ENCODE measurements at regions not wholly inside any gene's neighbourhood (a gene's known extent, or its start where the extent isn't known, plus 50 kb on each side); places are given as distances from the start of the nearest gene placed in this dataset.
"Not testable (repeated sequence)": the region's sequence is repeated elsewhere in the genome, so short reads cannot be mapped to it uniquely, and the experiment has no call there.

GRCh38 chr5:162811071-162811470 is 626.3 kb upstream of the CCNG1 start:
- DNase-seq, result no peak

GRCh38 chr5:162816816-162817215 is 620.6 kb upstream of the CCNG1 start:
- no peak for DNase-seq

GRCh38 chr5:162817364-162817763 is 620.0 kb upstream of the CCNG1 start:
- DNase-seq, result no peak

GRCh38 chr5:162821664-162822063 is 615.7 kb upstream of the CCNG1 start:
- DNase-seq, result not testable (repeated sequence)

- no peak for DNase-seq
These were observed 613.0 kb upstream of the CCNG1 start for GRCh38 chr5:162824360-162824759.

GRCh38 chr5:162837155-162837554 is 600.2 kb upstream of the CCNG1 start:
- no peak for DNase-seq

GRCh38 chr5:162842727-162843126 is 594.7 kb upstream of the CCNG1 start:
- no peak for DNase-seq

GRCh38 chr5:162852134-162852533 is 585.3 kb upstream of the CCNG1 start:
- DNase-seq, result no peak

GRCh38 chr5:162858770-162859169 is 578.6 kb upstream of the CCNG1 start:
- DNase-seq, result no peak

- no peak for DNase-seq
These were observed 566.4 kb upstream of the CCNG1 start for GRCh38 chr5:162870966-162871365.

GRCh38 chr5:162882629-162883028 is 554.8 kb upstream of the CCNG1 start:
- DNase-seq, result no peak

- no peak for DNase-seq
These were observed 550.7 kb upstream of the CCNG1 start for GRCh38 chr5:162886717-162887116.

- no peak for DNase-seq
These were observed 549.1 kb upstream of the CCNG1 start for GRCh38 chr5:162888268-162888667.

- no peak for DNase-seq
These were observed 525.5 kb upstream of the CCNG1 start for GRCh38 chr5:162911873-162912272.

GRCh38 chr5:162916368-162916767 is 521.0 kb upstream of the CCNG1 start:
- no peak for DNase-seq

- no peak for DNase-seq
These were observed 508.3 kb upstream of the CCNG1 start for GRCh38 chr5:162929104-162929503.

- DNase-seq, result no peak
These were observed 505.9 kb upstream of the CCNG1 start for GRCh38 chr5:162931501-162931900.

- DNase-seq, result no peak
These were observed 497.4 kb upstream of the CCNG1 start for GRCh38 chr5:162939991-162940390.

- no peak for DNase-seq
These were observed 488.7 kb upstream of the CCNG1 start for GRCh38 chr5:162948677-162949076.

GRCh38 chr5:162956570-162956969 is 480.8 kb upstream of the CCNG1 start:
- no peak for DNase-seq

GRCh38 chr5:162964144-162964543 is 473.3 kb upstream of the CCNG1 start:
- DNase-seq, result not testable (repeated sequence)

GRCh38 chr5:162990063-162990462 is 447.3 kb upstream of the CCNG1 start:
- no peak for DNase-seq

GRCh38 chr5:162990856-162991497 is 446.4 kb upstream of the CCNG1 start:
- no peak for DNase-seq

GRCh38 chr5:162995568-162995967 is 441.8 kb upstream of the CCNG1 start:
- DNase-seq, result no peak

- DNase-seq, result no peak
These were observed 441.3 kb upstream of the CCNG1 start for GRCh38 chr5:162996053-162996452.

All from effector CD8-positive, alpha-beta T cell (primary cell).